IPS-15b (cell line): ENCODE measurements at regions not wholly inside any gene's neighbourhood (a gene's known extent, or its start where the extent isn't known, plus 50 kb on each side); places are given as distances from the start of the nearest gene placed in this dataset.

Experiments
- H3K27me3 ChIP-seq: one replicate; pipeline ENCODE4 v1.6.1; 2013; ENCODE audit warnings: low read length; ENCODE audit not compliant: control insufficient read depth, insufficient read depth
- H3K36me3 ChIP-seq: one replicate; pipeline ENCODE4 v1.6.1; 2013; ENCODE audit warnings: low read length; ENCODE audit not compliant: control insufficient read depth, insufficient read depth
- H3K4me1 ChIP-seq: one replicate; pipeline ENCODE4 v1.6.1; 2013; ENCODE audit warnings: mild to moderate bottlenecking, low read length; ENCODE audit not compliant: control insufficient read depth, insufficient read depth
- H3K4me3 ChIP-seq: one replicate; pipeline ENCODE4 v1.5.1; 2013; ENCODE audit warnings: low read depth, low read length
- H3K9ac ChIP-seq: one replicate; pipeline ENCODE4 v1.6.1; 2013; ENCODE audit warnings: low read depth, mild to moderate bottlenecking, low read length
- H3K9me3 ChIP-seq: one replicate; pipeline ENCODE4 v1.6.1; 2013; ENCODE audit warnings: mild to moderate bottlenecking, low read length; ENCODE audit not compliant: control insufficient read depth, insufficient read depth

- H3K4me3 ChIP-seq, result no peak overlapping the region
- no peaks in the 10 kb centered on the region for H3K4me1 ChIP-seq
- H3K9me3 ChIP-seq, result no peaks in the 10 kb centered on the region
- H3K9ac ChIP-seq, result no peak overlapping the region
- no peaks in the 10 kb centered on the region for H3K36me3 ChIP-seq
- no peaks in the 10 kb centered on the region for H3K27me3 ChIP-seq
Measured at GRCh38 chr10:129386415-129387257, 80.4 kb upstream of the MGMT start.

- Histone ChIP-seq H3K9ac (no peak overlapping the region), H3K4me1 (no peaks in the 10 kb centered on the region), H3K36me3 (no peaks in the 10 kb centered on the region), H3K4me3 (no peak overlapping the region), H3K9me3 (no peaks in the 10 kb centered on the region), H3K27me3 (no peaks in the 10 kb centered on the region)
Measured at GRCh38 chr10:129387258-129387525, 79.8 kb upstream of the MGMT start.

GRCh38 chr10:129388435-129388834 is 78.6 kb upstream of the MGMT start:
- Histone ChIP-seq H3K9ac (no peak overlapping the region), H3K27me3 (no peaks in the 10 kb centered on the region)

GRCh38 chr10:129389194-129389593 is 77.8 kb upstream of the MGMT start:
- Histone ChIP-seq H3K9ac (no peak overlapping the region), H3K27me3 (no peaks in the 10 kb centered on the region), H3K36me3 (no peaks in the 10 kb centered on the region), H3K4me3 (no peak overlapping the region), H3K9me3 (no peaks in the 10 kb centered on the region), H3K4me1 (no peaks in the 10 kb centered on the region)

More at GRCh38 chr10:129388435-129388834, 78.6 kb upstream of the MGMT start:
- no peak overlapping the region for H3K4me3 ChIP-seq
- no peaks in the 10 kb centered on the region for H3K9me3 ChIP-seq
- no peaks in the 10 kb centered on the region for H3K4me1 ChIP-seq
- no peaks in the 10 kb centered on the region for H3K36me3 ChIP-seq

GRCh38 chr10:129390147-129390546 is 76.9 kb upstream of the MGMT start:
- Histone ChIP-seq H3K4me1 (no peaks in the 10 kb centered on the region), H3K27me3 (no peaks in the 10 kb centered on the region), H3K9me3 (no peaks in the 10 kb centered on the region), H3K4me3 (no peak overlapping the region), H3K9ac (no peak overlapping the region), H3K36me3 (no peaks in the 10 kb centered on the region)

- H3K36me3 ChIP-seq, result no peaks in the 10 kb centered on the region
Measured at GRCh38 chr10:129390726-129391125, 76.3 kb upstream of the MGMT start.

GRCh38 chr10:129391464-129391863 is 75.6 kb upstream of the MGMT start:
- Histone ChIP-seq H3K4me1 (no peaks in the 10 kb centered on the region), H3K27me3 (no peaks in the 10 kb centered on the region), H3K36me3 (no peaks in the 10 kb centered on the region), H3K9me3 (no peaks in the 10 kb centered on the region), H3K9ac (no peak overlapping the region), H3K4me3 (no peak overlapping the region)

More at GRCh38 chr10:129390726-129391125, 76.3 kb upstream of the MGMT start:
- no peak overlapping the region for H3K9ac ChIP-seq
- no peaks in the 10 kb centered on the region for H3K9me3 ChIP-seq
- no peaks in the 10 kb centered on the region for H3K27me3 ChIP-seq
- no peak overlapping the region for H3K4me3 ChIP-seq
- H3K4me1 ChIP-seq, result no peaks in the 10 kb centered on the region

GRCh38 chr10:129392855-129393254 is 74.2 kb upstream of the MGMT start:
- Histone ChIP-seq H3K4me3 (no peak overlapping the region), H3K9ac (no peak overlapping the region), H3K27me3 (no peaks in the 10 kb centered on the region), H3K4me1 (no peaks in the 10 kb centered on the region), H3K9me3 (no peaks in the 10 kb centered on the region), H3K36me3 (no peaks in the 10 kb centered on the region)

- no peaks in the 10 kb centered on the region for H3K27me3 ChIP-seq
Measured at GRCh38 chr10:129393812-129394211, 73.2 kb upstream of the MGMT start.

GRCh38 chr10:129394518-129395328 is 72.3 kb upstream of the MGMT start:
- Histone ChIP-seq H3K27me3 (no peaks in the 10 kb centered on the region), H3K4me3 (no peak overlapping the region), H3K36me3 (no peaks in the 10 kb centered on the region), H3K9ac (no peak overlapping the region), H3K4me1 (no peaks in the 10 kb centered on the region), H3K9me3 (no peaks in the 10 kb centered on the region)

More at GRCh38 chr10:129393812-129394211, 73.2 kb upstream of the MGMT start:
- no peaks in the 10 kb centered on the region for H3K9me3 ChIP-seq
- H3K4me3 ChIP-seq, result no peak overlapping the region
- H3K36me3 ChIP-seq, result no peaks in the 10 kb centered on the region
- no peak overlapping the region for H3K9ac ChIP-seq
- H3K4me1 ChIP-seq, result no peaks in the 10 kb centered on the region

GRCh38 chr10:129396021-129396722 is 70.9 kb upstream of the MGMT start:
- no peak overlapping the region for H3K4me3 ChIP-seq
- H3K27me3 ChIP-seq, result no peaks in the 10 kb centered on the region
- H3K4me1 ChIP-seq, result no peaks in the 10 kb centered on the region
- no peaks in the 10 kb centered on the region for H3K9me3 ChIP-seq
- no peaks in the 10 kb centered on the region for H3K36me3 ChIP-seq
- H3K9ac ChIP-seq, result no peak overlapping the region
